GM10847 (cell line): ENCODE measurements at regions not wholly inside any gene's neighbourhood (a gene's known extent, or its start where the extent isn't known, plus 50 kb on each side); places are given as distances from the start of the nearest gene placed in this dataset.

Experiments used
- POLR2A ChIP-seq: IDR thresholded peaks from 2 replicates; pipeline ENCODE4 v1.6.1; 2011; ENCODE audit not compliant: insufficient read length; ENCODE audit errors: extremely low read depth

DNA sequence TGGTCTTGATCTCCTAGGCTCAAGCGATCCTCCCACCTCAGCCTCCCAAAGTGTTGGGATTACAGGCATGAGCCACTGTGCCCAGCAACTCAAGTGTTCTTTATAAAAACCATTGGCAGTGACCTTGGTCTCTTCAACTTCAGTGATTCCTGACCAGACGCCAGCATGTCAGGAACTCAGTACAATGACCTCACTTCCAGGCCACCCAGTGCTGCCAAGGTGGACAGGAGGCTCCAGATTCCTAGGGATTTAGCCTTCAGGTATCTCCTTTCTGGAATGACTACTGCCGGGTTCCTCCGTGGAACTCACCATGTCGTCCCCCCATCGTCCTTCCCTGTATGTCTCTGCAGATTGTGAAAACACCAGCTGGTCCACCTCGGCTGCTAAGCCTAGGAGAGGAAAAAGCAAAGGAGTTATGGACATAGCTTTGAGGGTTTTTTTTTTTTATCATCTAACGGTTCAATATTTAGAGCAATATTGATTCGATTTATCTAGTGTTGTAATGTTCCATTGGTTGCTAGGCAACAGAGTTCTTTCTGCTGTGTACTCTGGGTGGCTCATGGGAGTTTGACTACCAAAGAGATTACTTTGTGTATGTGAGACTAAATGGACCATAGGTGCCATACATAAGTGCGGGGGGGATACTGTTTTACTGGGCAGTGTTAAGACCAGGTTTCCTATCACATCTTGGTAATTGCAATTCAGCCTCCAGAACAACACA, 425.8 kb upstream of the AUTS2 start:
- no peak for TF ChIP-seq POLR2A

DNA sequence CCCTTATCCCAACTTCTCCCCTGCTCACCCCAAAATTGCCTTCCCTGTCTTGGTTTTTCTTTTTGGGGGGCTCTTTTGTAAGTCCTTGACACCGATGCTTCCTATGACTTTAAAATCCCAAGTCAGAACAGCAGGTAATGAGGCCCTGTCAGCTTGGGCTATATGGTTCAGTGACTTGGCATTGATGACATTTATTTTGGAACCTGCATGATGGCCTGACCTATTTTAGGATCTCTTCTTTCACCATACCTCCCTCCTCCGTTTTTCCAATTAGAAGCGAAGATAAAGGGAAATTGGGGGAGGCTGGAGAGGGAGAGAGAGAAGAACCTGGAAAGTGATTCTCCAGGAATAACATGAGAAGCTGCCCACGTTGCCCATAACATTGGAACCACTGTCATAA, 424.9 kb upstream of the AUTS2 start:
- TF ChIP-seq POLR2A: no peak

DNA sequence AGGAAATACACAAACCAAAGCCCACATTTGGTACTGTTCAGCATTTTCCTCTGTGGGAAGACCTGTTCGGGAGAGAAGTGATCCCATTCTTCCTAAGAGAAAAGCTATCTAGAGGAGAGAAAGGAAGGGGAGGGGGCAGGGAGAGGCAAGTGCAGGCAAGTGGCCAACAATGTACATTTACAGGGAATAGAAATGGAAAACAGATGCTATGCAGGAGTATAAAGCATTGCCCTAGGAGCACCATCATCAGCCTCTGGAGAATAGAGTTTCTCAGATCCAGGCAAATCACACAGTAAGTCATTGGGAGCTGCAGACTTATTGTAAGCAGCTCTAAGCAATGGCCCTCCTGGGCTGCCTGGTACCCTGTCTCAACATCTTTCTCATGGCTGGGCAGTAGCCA, 424.4 kb upstream of the AUTS2 start:
- TF ChIP-seq POLR2A: no peak

DNA sequence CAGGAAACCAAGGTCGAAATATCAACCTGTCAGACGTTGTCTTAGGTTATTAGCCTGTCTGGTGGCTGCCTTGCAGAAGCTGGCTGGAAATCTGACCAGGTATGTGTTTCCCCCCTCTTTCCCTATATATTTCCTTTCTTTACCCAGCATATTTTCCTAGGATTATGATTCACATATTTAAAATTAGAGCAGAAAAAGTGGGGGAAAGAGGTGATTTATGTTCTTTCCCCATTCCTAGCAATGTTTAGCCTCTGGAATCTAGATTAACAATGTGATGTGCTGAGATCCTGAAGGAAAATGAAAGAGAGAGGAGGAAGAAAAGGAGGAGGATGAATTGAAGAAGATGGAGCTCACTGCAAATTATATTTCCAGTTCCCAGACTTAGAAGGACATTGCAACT, 421.4 kb upstream of the AUTS2 start:
- TF ChIP-seq POLR2A: no peak

DNA sequence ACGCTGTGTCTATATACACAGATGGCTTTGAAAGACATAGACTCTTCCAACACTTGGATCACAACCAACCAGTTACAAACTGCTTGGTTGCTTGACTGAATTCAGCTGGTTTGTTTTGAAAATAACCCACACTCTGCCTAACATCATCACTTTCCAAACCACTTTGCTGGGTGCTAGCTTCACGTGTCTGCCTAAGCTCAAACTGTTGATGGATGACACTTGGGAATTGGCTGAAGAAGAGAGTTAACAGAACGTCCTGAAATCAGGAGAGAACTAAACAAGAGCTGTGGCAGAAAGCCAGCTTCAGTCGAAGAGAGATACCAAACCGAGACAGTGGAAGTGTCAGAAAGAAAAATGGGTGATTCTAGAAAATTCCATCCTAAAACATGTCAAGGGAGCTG, 420.8 kb upstream of the AUTS2 start:
- TF ChIP-seq POLR2A: no peak

DNA sequence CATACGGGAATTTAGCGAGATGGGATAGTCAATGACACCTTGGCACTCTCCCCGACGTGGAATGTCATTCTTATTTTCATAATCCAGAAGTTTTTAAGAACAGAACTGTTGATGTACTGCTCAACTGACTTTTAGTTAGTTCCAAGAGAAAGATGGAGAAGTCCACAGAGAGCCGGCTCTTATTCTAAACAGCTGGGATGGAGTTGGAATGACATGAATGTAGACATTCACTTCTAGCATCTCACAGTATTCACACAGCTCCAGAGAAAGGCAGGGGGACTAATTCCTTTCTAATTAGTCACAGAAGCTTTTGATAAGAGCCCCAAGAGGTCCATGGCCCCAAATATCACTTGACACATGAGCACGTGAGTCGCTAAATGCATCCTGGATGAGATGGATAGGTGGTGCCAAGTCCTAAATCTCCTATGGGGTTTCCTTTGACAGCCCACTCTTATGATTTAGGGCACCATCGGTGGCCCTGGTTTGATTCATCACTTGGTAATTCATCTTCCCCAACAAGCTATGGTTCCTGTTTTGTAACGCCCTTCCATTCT, 420.3 kb upstream of the AUTS2 start:
- no peak for TF ChIP-seq POLR2A

DNA sequence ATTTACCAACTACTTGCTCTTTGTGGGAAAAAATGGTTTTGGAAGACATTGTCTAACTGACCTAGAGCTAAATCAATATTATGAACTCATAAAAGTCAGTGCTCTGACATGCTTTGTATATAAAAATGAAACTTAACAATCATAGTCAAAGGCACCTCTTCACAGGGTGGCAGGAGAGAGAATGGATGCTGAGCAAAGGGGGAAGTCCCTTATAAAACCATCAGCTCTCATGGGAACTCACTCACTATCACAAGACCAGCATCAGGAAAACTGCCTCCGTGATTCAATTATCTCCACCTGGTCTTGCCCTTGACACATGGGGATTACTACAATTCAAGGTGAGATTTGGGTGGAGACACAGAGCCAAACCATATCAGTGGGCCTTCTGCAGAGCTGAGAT, 417.6 kb upstream of the AUTS2 start:
- TF ChIP-seq POLR2A: no peak

DNA sequence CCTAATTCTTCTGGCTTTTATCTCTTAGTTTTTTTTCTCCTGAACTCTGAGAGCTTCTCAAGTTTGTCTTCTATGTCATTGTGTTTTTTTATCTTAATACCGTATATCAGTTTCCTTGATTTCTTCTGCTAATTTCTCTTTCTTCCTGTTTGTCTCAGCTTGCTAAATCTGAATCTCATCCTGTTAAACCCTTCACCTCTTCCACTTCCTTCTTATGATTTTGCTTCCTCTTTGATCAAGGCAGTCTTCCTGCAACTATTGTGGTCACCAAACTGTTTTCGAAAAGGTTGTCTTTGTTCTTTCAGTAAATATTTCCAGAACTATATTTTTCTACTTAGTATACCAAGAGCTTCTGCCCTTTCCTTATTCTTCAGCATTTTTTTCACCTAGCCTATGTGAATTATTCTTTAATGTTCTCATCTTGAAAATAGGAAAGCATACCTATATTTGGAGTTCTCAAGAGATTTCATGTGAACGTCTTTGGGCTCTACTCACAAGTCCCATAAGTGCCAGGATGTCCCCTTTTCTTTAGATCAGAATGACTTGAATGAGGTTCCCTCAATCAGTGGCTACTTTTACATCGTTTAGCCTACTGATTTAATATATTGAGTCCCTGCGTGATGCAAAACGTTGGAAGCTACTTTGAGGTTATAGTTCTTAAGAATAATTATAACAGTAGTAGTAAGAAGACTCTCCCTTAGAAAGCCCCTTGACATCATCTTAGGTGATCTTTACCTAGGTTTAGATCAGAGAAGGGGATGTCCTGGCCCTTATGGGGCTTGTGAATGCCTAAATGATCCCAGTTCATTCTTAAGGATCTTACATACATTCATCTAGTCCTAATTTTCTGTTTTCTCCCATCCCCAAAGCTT, 415.4 kb upstream of the AUTS2 start:
- TF ChIP-seq POLR2A: no peak

DNA sequence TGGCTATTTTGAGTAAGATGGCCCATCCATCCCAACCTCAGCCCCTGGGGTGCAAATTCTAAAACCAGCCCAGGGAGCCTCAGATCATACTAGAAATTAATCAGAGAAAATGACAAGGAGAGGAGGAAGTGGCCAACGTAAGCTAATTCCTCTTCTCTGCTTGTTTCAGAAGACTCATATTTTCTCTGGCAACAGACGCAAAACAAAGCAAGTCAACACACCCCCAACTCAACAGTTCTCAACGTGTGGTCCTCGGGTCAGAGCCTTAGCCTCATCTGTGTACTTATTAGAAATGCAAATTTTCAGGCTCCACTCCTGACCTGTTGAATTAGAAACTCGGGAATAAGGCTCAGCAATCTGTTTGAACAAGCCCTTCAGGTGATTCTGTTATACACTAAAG, 413.9 kb upstream of the AUTS2 start:
- TF ChIP-seq POLR2A: no peak

DNA sequence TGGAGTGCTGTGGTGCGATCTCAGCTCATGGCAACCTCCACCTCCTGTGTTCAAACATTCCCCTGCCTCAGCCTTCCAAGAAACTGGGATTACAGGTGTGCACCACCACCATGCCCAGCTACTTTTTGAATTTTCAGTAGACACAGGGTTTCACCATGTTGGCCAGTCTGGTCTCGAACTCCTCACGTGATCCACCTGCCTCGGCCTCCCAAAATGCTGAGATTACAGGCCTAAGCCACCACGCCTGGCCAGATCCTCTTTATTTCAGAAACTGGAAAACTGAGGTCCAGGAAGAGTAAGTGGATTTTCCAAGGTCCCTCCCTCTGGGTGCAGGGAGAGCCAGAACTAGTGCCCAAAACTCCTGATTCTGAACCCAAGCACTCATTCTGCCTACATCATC, 413.1 kb upstream of the AUTS2 start:
- no peak for TF ChIP-seq POLR2A

DNA sequence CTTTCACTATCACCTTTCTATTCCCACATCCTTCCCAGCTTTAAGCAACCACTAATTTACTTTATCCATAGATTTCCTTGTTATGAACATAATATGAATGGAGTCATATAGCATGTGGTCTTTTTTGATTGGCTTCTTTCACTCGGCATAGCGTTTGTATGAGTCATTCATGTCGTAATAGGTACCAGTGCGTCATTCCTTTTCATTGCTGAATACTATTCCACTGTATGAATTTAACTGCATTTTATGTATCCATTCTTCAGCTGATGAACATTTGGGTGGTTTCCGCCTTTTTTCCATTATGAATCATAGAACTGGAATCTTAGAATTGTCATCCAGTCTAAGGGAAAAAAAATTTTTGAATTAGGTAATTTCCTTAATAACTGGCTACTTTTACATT, 411.3 kb upstream of the AUTS2 start:
- no peak for TF ChIP-seq POLR2A

DNA sequence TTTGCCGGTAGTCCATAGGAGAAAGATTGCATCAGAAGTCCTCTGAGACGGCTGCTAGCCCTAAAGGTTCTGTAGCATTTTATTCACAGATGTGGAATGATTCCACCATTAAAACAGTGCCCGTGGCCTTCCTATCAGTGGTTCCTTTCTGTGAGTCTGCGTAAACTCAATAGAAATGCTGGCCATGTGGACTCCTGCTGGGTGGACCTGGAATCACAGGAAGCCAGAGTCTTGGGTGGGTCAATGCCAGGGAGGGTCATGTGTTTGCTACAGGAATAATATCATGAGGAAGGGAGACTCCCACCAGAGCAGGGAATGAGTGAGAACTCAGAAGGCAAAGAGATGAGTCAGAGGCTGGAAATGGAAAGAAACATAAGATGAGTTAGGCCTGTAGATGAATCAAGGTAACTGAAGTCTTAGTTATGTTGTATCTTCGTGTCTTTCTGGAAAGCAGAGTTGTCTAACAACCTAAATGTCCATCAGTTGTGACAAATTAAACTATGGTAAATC, 410.4 kb upstream of the AUTS2 start:
- TF ChIP-seq POLR2A: no peak

DNA sequence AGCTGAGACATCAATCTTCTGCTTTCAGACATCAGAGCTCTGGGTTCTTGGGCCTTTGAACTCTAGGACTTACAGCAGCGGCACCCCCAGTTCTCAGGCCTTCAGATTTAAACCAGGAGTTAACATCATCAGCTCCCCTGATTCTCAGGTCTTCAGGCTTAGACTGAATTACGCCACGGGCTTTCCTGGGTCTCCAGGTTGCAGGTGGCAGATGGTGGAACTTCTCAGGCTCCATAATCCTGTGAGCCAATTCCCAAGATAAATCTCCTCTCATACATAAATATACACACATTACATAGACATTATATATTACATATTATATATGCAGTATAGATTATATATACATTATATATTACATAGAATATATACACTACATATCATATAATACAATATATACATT, 408.9 kb upstream of the AUTS2 start:
- no peak for TF ChIP-seq POLR2A

DNA sequence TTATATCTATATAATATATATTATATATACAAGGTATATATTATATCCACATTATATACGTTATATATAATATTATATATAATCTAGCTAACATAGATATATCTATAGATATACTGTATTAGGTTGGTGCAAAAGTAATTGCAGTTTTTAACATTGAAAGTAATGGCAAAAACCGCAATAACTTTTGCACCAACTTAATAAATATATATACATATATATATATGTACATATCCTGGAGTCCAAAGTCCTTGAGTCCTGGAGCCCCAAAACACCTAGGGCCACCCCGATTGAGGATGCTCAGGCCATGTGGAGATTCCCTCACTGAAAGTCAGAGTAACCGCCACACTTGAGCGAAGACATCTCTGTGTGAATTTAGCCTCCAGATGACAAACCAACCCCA, 408.2 kb upstream of the AUTS2 start:
- no peak for TF ChIP-seq POLR2A

DNA sequence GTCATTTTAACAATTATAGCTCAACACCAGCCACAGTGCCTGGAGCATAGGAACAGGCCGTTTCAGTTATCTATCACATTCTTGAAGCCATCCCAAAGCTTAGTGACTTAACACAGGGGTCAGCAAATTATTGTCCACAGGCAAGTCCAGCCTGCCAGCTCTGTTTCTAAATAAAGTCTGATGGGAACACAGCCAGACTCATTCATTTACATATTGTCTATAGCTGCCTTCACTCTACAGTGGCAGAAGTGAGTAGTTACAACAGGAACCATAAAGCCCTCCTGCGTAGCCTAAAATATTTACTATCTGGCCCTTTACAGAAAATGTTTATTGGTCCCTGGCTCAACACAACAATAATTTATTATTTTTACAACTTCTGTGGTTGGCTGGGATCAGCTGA, 407.5 kb upstream of the AUTS2 start:
- no peak for TF ChIP-seq POLR2A

DNA sequence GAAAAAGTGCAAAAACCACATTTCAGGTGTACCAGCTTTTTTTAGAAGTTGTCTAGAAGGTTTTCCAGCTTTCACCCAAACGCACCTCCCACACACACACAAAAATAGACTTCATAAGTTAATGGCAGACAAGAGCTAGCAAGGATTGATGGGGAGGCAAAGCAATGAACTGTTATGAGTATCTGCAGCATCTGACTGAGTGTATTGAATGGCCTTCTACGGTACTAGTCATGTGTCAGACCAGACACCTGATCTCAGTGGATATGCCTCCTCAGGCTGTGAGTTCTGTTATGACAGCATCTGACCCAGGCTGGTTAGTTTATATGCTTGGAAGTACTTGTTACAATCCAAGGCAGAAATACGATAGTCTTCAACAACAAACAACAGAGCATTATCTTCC, 406.1 kb upstream of the AUTS2 start:
- TF ChIP-seq POLR2A: no peak
